ENCODE measurements at regions not wholly inside any gene's neighbourhood (a gene's known extent, or its start where the extent isn't known, plus 50 kb on each side); places are given as distances from the start of the nearest gene placed in this dataset.

DNA sequence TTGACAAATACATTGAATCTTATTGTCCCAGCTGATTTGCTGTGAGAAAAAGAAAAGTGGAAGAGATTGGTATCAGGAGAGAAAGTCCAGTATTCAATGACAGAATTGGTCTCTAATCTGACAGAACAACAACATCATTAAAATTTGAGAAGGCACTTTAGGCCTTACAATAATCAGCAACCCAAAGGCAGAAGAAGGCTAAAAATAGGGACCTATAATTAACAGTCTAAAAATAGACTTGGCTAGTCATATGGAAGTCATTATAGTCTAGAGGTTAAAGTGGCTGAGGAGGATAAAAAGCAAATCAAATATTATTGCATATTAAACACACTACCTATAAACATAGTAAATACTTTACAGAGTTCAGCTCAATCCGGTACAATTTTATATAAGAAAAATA lies 393.6 kb upstream of the JAG1 start (continued):
- TF ChIP-seq SOX6 (IDR thresholded peaks at IDR 0.05): no peak
- no peak for TF ChIP-seq SOX6 (CRISPR knock-in tag; IDR thresholded peaks at IDR 0.05)
- TF ChIP-seq ZNF878 (CRISPR knock-in tag; IDR thresholded peaks at IDR 0.05): no peak
- TF ChIP-seq, protein P1, sequence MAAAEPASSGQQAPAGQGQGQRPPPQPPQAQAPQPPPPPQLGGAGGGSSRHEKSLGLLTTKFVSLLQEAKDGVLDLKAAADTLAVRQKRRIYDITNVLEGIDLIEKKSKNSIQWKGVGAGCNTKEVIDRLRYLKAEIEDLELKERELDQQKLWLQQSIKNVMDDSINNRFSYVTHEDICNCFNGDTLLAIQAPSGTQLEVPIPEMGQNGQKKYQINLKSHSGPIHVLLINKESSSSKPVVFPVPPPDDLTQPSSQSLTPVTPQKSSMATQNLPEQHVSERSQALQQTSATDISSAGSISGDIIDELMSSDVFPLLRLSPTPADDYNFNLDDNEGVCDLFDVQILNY (CRISPR knock-in tag; conservative IDR thresholded peaks at IDR 0.05): no peak
- no peak for TF ChIP-seq KAT7 (CRISPR knock-in tag; IDR thresholded peaks at IDR 0.05; ENCODE audit: borderline replicate concordance)
- TF ChIP-seq BCL3 (CRISPR knock-in tag; IDR thresholded peaks at IDR 0.05): no peak
- TF ChIP-seq MYC (CRISPR knock-in tag; IDR thresholded peaks at IDR 0.05; ENCODE audit: borderline replicate concordance): no peak
- no peak for TF ChIP-seq GATAD1 (CRISPR knock-in tag; IDR thresholded peaks at IDR 0.05)
- no peak for TF ChIP-seq ZNF816 (CRISPR knock-in tag; IDR thresholded peaks at IDR 0.05; ENCODE audit: borderline replicate concordance)
- no peak for TF ChIP-seq ZNF891 (CRISPR knock-in tag; IDR thresholded peaks at IDR 0.05)
- TF ChIP-seq POLR2G (IDR thresholded peaks at IDR 0.05; ENCODE audit: low read depth, low read length): no peak
- TF ChIP-seq RCOR2 (CRISPR knock-in tag; IDR thresholded peaks at IDR 0.05): no peak

- Histone ChIP-seq H2AFZ (ENCODE audit: low read length) (no peak overlapping the region), H4K20me1 (ENCODE audit: insufficient read depth, low read length) (no peaks in the 10 kb centered on the region), H3K27me3 (ENCODE audit: control insufficient read depth in 1 of 2, insufficient read depth in 2 of 2, low read length in 2 of 2) (no peaks in the 10 kb centered on the region), H3K36me3 (replicated peaks in 1 of 2; ENCODE audit: control insufficient read depth in 1 of 2, insufficient read depth in 2 of 2, low read length in 2 of 2) (no peaks in the 10 kb centered on the region), H3K79me2 (ENCODE audit: insufficient read depth, low read length) (no peaks in the 10 kb centered on the region), H3K27ac (ENCODE audit: extremely low read length, insufficient read depth, low read length) (no peak overlapping the region), H3K9ac (ENCODE audit: insufficient read depth, low read depth, low read length) (no peak overlapping the region), H3K4me1 (ENCODE audit: insufficient read depth, low read length) (no peaks in the 10 kb centered on the region), H3K9me3 (ENCODE audit: low read length) (no peaks in the 10 kb centered on the region), H3K4me3 (replicated peaks in 1 of 3; ENCODE audit: insufficient read depth in 1 of 3, low read depth in 2 of 3, low read length in 3 of 3) (no peak overlapping the region), H3K4me2 (ENCODE audit: low read depth, low read length) (no peak overlapping the region)
- no peak for FAIRE-seq
- in situ Hi-C loops (cut with HindIII; ENCODE audit: extremely low pct_ligation_motif_present, low pct_unique_long_range_greater_than_20kb) (no loop called here), intact Hi-C loops (cut with micrococcal nuclease; ENCODE audit: unreplicated experiment) (no loop called here)
- DNase-seq (ENCODE audit: low spot score): no peak
- CTCF ChIA-PET (ENCODE audit: low intra/inter-chr PET ratio, low total read pairs): no interaction called here
- WGBS (ENCODE audit: low lambda C conversion rate): 4% methylated on average over 1 of the region's 1 CpG
- POLR2A ChIA-PET: no interaction called here
- ATAC-seq: no peak
- no TSS peak for BruUV-seq (replicated peaks)
- no peak for TF ChIP-seq TBX2 (CRISPR knock-in tag; IDR thresholded peaks at IDR 0.05; ENCODE audit: borderline replicate concordance)
- no peak for TF ChIP-seq DRAP1 (CRISPR knock-in tag; IDR thresholded peaks at IDR 0.05)
- no peak for TF ChIP-seq UBTF (CRISPR knock-in tag; IDR thresholded peaks at IDR 0.05)
- TF ChIP-seq RARA (CRISPR knock-in tag; IDR thresholded peaks at IDR 0.05): no peak
- TF ChIP-seq HDAC6 (IDR thresholded peaks at IDR 0.05; ENCODE audit: low read depth, low read length): no peak
- no peak for TF ChIP-seq FOXP1 (IDR thresholded peaks at IDR 0.05)
- TF ChIP-seq FOXP1 (CRISPR knock-in tag; IDR thresholded peaks at IDR 0.05): no peak
- no peak for TF ChIP-seq DNMT1 (CRISPR knock-in tag; IDR thresholded peaks at IDR 0.05)
- TF ChIP-seq RAD21 (CRISPR knock-in tag; IDR thresholded peaks at IDR 0.05): no peak
- TF ChIP-seq ZNF672 (CRISPR knock-in tag; IDR thresholded peaks at IDR 0.05): no peak
Measured at GRCh38 chr20:11072982-11073381, 399.2 kb upstream of the JAG1 start.
